NCI-H2196 (cell line): ENCODE measurements at regions not wholly inside any gene's neighbourhood (a gene's known extent, or its start where the extent isn't known, plus 50 kb on each side); places are given as distances from the start of the nearest gene placed in this dataset.

Source experiments
- DNase-seq: peaks from one replicate; lab custom pipeline; 2025; ENCODE audit not compliant: unreplicated experiment; lab: John Stamatoyannopoulos, UW

DNA sequence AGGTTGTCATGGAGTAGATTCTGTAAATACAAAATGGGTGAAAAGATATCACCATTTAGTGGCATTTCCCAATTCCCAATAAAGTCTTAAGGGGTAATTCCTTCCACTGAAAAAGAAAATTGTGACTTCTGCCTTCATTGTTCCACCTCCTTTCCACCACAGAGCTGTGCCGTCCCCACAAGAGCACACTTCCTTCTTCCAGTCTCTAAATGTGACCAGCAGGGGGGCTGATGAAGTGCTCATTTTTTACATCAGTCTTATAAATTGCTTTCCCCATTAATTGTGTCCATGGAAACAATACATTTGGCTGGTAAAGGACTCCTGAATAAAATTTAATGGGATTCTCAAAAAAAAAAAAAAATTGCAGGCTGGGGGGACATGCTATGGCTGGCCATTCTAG lies 260.8 kb upstream of the PSMD7 start:
- no peak for DNase-seq

DNA sequence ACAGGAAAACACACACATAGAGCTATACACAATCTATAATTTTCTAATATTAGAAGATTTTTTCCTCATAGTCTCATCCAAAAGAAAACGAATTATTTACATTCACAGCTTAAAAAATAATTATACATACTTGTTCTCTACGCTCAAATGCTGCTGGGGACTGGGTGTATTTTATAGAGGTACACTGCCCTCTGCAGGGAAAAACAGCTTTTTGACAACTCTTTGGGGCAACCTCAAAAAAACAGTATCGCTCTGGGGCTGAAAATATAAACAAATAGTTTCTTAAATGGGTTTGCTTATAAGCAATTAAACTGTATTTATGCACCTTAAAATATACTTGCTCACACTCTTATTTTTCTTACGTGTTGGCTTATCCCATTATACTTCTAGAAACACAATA lies 261.8 kb upstream of the PSMD7 start:
- no peak for DNase-seq

DNA sequence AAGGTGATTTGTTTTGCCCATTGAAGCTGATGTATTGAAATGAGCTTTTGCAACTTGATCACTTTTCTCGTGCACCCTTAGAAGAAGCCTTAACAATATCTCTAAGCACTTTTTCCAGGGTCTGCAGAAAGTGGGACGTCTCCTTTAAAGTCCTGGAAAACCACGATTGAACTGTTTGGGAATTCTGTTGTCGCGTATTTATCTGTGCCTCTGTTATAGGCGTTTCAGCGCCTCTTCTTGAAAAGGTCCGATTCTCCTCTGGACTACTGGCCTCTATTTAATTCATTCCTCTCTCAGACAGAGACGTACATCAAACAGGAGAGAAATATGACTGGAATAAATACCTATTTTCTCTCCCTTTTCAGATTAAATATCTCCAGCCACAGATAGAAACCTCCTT lies 262.4 kb upstream of the PSMD7 start:
- DNase-seq = no peak

DNA sequence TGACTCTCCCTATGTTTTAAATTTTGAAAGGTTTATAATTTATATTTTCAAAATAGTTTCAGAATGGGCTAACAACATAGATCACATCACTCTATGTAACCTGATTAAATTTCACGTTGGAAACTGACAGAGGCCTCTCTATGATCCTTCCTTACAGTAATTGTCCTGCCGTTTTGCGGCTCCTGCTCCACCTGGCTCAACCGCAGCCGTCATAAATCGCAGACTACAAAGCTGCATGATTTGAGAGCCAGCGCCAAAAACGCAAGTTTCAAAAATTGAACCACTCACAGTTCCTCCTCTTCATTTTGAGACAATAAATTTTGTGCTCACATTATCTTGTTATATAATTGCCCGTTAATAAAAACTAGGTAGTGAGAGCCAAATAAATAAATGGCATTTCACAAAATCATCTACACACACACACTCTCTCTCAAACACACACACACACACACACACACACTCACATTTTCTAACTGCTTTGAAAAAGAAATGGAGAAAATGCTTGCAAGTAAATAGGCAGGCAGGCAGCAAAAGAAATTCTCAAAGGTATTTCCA lies 263.1 kb upstream of the PSMD7 start:
- DNase-seq = no peak

DNA sequence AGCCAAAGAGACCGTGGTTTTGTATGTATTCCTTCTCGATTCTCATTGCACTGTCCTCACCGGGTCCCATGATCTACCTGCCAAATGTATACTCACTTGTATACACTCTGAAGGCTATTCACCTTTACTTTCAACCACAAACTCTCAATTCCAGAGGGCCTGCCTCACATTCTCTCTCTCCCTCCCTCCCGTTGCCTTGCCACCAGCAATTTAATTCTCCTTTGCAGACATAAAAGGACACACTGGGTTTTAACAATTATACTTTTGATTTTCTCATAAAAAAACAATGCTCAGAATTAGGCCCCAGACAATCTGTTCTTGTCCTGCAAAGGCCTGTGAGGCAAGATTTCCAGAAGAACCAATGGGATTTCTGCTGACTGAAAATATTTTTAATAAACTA lies 265.1 kb upstream of the PSMD7 start:
- DNase-seq = no peak

DNA sequence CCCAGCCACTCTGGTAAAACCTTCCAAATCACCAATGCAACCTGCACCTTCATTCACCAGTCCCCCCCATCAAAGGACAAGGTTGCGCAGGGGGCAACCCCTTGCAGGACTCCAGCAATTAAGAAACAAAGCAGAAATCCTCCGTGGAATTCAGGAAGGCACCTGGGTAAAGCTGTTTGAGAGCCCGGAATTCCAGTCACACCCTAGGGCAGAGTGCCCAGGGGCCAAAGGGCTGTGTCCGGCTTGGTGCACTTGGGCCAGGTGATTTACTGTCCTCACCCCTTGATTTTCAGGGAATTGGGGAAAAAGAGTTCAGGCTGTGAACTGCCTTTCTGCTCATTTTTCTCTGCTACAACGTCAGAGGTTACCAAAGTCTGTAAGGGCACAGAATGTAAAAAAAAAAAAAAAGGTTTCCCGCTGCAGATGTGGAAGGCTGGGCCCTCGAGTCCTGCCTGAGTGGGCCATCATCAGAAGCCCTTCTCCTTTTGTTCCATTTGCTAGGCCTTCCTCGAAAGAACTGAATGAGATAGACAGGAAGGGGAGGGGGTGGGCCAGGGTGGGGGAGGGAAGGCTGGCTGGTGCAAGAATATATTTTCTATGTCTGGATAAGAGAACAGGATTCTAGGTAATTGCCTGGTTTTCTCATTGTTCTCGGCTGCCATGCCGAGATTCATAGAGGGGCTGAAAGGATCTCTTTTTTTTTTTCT lies 266.5 kb upstream of the PSMD7 start:
- DNase-seq = no peak

DNA sequence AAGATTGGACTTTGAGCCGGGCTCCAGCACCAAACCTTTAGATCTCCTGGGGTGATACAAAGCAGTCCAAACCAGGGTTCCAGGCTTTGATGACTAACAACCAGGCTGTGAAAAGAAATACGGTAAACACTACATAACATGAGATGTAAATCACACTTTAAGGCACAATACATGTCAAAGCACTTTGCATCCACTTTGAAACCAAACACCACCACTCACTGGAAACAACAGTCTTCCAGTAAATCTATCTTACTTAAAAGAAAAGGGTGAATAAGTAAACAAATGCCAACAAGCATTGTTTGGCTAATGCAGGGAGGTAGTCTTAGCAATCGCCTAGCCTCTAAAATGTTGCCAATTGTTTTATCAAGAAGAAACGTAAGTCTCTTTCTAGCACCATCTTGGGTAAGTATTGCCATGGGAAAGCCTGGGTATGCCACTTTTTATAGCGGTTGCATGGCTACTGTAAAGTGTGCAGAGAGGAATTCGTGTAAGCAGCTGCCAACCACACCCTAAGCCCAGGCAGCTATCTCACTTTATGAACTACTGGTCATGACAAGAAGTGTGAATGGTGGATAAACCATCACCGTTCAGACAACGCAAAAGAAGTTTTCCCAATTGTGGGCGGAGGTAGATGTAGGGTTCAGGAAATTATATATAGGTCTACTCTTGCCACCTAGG lies 267.4 kb upstream of the PSMD7 start:
- no peak for DNase-seq

DNA sequence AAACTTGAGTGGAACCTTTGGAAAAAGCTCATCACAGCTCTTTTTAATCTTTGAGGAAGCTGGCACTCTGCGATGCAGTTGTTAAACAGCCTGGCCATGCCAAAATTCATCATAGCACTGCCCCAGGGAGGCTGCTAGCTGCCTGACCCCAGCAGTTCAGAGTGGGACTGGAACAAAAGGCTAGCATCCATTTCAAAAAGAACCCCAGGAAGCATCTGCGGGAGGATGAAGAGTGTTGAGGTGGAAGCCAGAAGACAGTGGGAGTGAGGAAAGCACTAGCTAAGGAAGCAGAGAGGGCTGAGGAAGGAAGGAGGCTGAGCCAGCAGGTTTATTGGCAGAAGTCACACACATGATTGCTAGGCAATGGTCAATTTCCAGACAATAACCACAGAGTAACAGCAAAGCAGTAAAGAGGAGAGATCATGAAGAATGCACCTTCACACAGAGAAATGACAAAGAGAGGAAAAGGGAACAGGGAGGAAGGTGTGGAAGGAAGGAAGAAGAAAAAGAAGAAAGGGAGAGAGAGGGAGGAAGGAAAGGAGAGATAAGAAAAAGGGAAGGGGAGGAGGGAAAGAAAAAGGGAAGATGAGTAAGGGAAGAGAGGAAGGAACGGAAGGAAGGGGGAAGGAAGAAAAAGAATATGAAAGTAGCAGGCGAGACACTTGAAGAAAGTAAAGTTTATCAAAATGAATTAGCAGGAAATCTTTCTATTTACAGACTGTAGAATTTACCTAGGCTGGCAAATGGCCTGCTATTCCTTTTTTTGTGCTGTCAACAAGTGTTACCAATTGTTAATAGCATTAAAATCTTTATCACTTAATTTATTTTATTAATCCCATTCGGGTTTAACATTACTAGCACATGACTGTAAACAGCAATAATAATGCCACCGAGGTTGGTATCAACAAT lies 270.0 kb upstream of the PSMD7 start:
- DNase-seq = no peak

DNA sequence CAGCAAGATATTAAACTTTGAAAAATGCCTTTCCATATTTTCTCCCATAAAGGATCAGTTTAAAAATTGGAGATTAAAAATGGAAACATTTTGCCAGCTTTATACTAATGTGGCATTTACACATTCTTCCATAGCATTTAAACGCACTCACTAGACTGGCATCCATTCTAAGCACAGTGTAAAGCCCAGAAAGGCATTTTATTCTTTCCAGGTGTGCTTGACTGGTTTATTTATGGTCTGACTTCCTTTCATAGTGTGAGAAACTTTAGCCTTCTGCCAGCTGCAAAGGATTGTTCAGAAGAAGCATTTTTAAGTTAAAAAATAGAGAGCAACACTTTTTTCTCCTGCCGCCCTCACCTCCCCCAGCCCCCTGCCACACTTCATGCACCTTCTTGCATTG lies 271.7 kb upstream of the PSMD7 start:
- no peak for DNase-seq

DNA sequence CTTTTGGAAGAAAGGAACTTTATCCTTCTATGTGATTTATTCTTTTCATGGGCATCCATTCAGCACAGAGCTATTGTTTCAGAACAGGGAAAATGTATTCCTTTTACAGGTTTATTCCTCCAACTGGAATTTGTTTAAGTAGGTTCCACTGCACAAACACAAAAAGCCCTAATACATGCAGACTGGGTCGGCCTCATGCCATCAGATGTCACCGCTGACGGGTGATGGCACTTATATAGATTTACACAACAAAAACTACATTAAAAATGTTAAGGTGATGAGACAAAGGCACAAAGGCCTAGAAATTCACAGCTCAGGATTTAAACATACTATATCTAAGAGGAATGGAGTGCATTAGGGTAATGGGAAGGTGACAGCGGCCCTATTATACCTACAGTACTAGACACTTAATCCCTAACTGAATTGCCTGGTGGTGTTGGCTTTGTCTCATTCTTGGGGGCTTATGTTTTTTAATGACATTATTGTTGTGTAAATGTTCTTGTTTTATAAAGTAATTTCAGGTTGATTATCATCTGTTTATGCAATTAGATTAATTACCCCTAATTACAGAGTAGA lies 276.4 kb upstream of the PSMD7 start:
- DNase-seq = no peak

DNA sequence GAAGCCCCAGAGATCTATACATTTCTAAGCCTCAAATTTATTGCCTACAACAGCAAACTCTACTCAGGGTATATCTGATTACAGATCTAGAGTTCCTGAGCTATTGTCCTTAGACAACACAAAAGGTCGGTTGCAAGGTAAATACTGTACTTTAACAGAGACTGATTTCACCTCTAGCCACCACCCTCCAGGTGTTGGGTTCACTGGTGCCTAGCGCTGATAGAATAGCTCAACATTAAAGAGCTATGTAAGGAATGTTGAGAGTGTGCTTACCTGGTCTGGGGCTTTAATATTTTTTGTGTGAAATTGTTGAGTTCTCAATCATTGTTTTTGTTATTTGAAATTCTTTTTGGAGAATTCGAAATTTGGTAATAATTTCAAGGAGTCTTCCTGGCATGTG lies 277.0 kb upstream of the PSMD7 start:
- DNase-seq = no peak

DNA sequence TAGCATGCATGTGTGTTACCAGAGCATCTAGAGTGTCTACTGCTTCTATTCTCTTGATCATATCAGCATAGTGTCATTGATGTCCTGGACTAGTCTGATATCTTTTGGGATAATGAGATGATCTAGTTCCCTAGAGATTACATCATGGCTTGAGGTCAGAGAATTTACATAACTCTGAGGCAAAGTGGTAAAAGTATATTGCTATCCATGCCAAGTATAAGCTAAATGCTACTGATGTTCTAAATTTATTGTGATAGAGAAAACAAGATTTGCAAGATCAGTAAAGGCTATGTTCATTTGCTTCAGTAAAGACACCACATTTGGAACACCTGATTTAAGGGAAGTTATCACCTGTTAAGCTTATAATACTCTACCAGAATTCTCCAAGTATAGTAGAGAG lies 280.7 kb upstream of the PSMD7 start:
- no peak for DNase-seq

DNA sequence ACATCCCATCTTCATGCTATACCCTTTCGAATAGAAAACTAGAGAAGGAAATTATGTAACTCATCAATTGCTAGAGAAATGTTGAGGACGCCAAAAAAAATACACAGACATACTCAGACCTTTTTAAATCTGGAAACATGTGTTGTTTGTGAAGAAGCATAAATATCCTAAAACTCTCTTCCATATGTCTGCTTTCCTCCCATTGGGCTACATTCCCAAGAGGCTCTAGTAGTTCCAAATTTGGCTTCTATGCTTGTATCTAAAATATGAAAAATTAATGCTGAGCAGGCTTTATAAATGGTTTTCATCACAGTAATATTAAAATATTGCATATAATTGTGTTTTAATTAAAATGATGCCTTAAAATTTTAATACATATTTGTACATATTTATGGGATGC lies 297.9 kb upstream of the PSMD7 start:
- no peak for DNase-seq

DNA sequence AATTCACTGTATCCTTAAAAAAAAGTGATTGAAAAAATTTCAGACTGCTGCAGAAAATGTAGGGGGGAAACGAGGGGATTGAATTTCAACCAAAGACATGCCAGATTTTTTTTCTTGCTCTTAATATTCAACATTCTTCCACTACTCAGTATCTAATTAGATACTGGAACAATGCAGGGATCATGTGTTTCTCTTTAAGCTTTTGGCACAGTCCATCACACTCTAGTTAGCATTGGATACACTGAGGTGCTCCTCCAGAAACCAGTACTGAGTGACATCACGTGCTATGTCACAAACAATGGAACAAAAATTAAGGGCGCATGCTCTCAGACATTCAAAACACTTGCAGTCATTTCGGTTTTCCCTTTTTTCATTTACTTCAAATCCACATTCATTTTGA lies 298.6 kb upstream of the PSMD7 start:
- DNase-seq = no peak

DNA sequence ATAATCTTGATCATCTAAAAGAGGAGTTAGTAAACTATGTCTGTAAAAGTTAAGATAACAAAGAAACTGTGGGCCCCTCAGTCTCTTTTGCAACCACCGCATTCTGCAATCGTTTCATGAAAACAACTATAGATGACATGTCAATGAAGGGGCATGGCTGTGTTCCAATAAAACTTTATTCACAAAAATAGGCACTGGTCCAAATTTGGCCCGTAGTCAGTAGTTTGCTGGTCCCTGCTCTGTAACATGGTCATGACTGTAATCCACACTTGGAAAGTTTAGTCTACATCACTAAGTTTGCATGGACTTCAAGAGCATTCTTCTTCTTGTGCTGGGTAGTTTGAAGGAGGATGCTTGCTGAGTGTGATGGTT lies 299.3 kb upstream of the PSMD7 start:
- DNase-seq = no peak

DNA sequence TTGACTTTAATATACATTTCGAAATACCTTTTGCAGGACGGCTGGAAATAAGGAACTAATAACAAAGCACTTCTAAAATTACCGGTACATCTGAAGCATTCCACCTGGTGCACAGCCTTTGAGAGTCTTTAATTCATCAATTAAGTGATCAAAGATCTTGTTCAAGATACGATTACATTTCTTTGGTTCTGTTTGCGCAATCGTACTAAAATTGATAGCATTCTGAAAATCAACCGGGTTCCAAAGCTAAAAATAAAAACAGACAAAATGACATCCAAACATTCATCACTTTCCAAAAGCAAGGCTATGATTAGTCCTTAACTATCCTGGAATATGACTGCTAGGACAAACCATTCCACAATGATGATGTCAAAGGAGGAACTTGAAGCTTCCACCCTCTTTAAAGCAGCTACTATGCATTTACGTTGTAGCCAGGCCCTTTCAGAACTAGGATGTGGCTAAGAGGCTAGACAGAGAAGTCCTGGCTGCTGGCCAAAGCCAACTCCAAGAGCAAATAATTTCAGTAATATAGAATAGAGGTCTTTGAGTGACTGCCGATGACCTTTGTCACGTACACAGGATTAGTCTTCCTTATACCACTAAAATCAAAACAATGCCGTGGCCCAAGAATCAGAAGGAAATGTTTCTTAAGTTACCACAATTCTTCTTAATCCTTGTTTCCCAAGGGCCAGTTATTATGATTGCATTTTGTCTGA lies 299.8 kb upstream of the PSMD7 start:
- DNase-seq = no peak

DNA sequence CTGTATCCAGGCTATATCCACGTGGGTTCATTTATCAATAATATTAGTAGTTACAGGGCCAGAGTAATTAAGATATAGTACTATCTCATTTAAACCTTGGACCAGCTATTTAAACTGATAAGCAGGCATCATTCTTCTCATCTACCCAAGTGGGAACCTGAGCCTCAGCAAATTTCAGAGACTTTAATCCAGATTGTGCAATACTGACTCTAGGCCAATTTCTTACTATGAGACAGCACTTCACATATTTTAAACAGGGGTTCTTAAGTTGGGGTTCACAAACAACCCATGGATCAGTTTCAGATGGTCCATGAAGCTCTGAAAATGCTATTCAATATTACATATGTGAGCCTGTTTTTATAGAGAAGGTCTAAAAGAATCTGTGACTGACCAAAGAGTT lies 302.7 kb upstream of the PSMD7 start:
- no peak for DNase-seq

DNA sequence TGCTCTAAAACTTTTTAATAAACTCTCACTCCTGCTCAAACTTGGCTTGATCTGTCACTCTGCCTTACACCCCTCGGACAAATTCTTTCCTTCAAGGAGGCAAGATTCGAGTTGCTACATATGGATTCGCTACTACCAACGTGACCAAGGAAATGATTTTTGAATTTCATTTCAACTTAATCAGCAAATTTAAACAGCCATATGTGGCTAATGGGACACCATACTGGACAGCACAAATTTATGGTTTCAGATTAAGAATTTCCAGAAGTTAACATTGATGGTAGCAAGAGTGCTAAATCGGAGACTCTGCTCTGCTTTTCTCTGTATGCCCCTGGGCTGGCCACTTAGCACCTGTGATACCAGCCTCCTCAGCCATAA lies 318.2 kb upstream of the PSMD7 start:
- no peak for DNase-seq

DNA sequence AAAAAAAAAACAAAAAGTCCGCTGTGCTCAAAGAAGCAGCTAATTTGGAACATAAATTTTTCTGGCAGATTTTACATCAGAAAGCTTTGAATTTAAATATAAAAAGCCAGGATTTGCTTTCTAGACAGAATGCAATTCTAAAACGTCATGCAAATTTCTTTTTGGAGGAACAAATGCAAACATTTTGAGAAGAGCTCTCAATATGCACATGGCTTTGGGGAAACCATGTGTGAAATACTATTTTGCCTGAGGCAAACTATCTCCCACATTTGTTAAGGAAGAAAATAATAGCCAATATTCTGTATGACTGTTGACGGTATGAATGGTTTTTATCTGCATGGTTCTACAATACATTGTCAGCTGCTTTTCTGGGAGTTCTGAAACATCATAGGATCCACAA lies 320.0 kb upstream of the PSMD7 start:
- no peak for DNase-seq

DNA sequence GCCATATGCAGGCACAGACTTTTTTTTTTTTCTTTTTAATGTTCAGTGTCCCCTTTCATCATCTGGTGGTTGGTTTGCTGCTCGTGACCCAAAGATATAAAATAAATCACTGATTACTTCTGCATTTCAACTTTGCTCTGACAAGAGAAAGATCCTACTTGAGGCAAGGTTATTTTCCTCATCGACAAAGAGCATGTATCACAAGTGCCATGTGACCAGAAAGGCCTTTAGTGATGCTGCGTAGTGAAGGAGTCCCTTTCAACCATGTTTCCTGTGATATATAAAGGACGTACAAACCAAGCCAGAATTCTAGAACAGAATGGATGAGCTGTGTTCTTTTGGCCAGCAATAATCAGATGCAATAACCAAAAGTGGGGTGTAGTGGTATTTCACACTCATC lies 323.4 kb upstream of the PSMD7 start:
- no peak for DNase-seq

DNA sequence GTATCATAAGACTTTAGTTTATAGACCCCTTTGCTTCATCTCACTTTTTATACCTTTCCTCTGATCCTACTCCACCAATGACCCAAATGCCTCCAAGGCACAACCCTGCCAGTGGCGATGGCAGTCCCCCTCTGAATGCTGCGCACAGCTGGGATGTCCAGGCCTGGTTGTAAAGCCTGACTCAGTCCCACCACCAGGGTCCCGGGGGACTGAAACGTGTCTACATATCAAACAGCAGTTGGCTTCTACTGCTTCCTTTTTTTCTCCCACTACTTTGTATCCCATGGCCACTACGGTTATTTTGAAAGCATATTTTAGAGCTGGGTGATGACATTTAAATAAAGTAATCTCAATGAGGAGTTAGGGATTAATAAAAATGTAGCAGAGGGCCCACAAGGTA lies 329.8 kb upstream of the PSMD7 start:
- no peak for DNase-seq
